COLO829 (cell line): ENCODE measurements at regions not wholly inside any gene's neighbourhood (a gene's known extent, or its start where the extent isn't known, plus 50 kb on each side); places are given as distances from the start of the nearest gene placed in this dataset.

Experiments used
- DNase-seq: peaks from one replicate; pipeline ENCODE4 v3.0.0; 2012; ENCODE audit warnings: low spot score

DNA sequence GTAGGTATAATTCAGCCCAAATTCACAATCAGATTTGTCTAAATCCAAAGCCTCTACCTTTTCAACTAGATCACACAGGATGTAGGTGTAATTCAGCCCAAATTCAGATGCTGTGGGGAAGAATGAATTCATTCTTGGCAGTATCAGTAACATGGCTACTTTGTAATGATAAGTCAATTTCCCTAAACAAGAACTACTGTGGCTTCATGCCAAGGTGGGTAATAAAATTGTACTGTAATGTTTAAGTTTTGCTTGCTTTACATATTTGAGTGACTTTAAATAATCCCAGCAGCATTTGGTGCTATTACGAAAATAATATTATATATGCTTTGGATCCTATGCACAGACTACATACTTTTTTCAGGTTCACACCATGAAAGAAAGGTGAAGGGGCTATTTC, 239.1 kb downstream of the HDGFL1 start:
- no peak for DNase-seq

DNA sequence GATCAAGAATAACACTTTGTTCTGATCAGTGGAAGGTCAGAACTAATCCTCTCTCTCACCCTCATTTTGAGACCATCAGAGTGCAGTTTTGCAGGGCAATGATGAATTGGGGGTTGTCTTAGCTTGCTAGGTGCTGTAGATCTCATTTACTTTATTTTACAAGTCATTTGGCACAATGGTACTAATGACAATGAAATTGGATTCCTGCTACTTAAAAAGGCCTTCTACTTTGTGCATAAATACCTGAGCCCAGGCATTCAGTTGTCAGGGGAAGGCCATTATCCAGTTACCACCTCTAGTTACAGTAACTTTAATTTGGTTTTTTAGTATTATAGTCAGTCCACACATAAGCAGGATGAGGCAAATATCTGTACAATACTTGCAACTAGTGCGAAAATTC, 240.0 kb downstream of the HDGFL1 start:
- DNase-seq: no peak

DNA sequence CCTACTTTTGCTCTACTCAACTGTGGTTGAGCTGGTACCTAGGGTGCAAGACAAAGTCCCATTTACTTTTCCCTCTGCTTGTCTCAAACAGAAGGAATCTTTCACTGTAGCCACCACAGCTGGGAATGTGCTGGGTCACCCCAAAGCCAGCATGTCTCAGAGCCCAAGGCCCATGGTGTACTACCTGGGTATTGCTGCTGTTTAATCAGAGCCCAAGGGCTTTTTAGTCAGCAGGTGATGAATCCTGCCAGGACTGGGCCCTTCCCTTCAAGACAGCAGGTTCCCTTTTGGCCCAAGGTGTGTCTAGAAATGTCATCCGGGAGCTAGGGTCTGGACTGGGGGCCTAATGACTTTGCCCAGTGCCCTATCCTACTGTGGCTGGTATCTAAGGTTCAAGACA, 249.8 kb downstream of the HDGFL1 start:
- no peak for DNase-seq

DNA sequence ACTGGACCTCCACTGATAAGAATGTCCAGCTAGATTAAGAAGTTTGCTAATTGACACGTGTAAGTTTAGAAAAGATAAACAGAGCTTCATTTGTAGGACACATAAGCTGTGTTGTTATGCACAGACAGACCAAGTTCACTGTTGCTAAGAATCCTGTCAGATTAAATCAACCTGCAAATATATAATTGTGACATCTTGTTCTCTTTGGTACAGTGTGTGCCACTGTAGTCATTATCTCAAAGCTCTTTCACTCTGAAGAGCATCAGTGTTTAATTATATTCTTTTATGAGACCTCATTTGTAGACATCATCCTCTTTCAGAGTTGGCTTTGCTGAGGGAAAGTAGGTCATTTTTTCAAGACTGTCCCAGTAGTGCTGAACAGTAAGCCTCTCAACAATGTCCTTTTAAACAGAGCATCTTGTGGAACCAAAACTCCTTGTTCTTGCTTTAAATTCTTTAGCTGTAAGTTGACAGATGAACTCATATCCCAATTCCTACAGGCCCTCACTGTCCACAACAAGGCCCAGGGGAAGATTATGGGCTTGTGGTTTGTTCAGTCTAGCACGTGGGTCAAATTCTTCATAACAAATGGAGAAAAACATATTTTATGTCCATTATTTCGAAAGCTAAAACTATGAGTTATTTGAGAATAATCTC, 252.4 kb downstream of the HDGFL1 start:
- no peak for DNase-seq

DNA sequence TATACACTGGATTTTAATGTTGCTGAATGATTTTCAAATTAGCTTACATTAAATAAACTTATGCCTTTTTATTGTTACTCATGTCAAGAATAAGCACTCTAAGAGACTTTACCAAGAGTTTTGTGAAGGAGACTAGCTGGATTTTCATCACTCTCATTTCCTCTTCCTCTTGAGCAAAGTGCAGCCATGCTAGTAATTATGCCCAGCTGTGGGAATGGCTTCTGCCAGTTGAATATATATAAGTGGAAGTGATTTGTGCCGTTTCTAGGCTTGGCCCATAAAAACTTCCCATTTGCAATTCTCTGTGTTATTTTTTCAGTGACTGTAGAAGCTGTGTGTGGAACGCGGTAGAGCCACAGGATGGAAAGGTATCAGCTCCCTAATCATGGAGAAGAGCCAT, 255.8 kb downstream of the HDGFL1 start:
- no peak for DNase-seq

DNA sequence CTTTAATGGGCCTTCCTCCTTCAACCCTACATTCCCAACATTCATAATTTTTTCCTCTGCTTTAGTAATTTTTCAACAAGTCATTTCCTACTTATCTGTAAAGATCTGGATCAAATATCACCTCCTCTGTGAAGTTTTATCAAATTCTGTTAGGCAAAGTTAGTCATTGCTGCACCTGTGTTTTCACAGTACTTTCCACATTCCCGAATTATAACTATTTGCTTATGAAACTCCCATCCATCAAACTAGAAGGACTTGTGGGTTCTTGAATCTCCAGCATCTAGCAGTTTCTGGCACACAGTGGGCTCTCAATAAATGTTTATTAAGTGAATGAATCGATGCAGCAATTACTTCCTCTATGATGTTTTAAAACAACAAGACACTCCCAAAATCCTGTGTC, 257.6 kb downstream of the HDGFL1 start:
- DNase-seq: no peak

DNA sequence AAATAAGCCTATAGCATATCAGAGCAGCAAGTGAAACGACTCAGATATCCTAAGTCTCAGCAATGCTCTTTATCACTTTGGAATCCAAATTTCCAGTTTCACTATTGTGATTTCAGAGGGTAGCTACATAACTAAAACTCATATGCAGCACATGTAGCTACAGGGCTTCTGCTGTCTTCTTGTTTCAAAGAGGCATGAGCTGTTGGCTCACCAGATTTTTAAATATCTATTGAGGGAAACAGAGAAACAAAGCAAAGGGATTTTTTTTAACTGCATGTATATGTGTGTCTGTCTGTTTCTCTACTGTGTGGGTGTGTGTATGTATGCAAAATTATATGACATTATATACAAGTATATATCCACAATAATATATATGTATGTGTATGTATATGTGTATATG, 258.4 kb downstream of the HDGFL1 start:
- DNase-seq: no peak

DNA sequence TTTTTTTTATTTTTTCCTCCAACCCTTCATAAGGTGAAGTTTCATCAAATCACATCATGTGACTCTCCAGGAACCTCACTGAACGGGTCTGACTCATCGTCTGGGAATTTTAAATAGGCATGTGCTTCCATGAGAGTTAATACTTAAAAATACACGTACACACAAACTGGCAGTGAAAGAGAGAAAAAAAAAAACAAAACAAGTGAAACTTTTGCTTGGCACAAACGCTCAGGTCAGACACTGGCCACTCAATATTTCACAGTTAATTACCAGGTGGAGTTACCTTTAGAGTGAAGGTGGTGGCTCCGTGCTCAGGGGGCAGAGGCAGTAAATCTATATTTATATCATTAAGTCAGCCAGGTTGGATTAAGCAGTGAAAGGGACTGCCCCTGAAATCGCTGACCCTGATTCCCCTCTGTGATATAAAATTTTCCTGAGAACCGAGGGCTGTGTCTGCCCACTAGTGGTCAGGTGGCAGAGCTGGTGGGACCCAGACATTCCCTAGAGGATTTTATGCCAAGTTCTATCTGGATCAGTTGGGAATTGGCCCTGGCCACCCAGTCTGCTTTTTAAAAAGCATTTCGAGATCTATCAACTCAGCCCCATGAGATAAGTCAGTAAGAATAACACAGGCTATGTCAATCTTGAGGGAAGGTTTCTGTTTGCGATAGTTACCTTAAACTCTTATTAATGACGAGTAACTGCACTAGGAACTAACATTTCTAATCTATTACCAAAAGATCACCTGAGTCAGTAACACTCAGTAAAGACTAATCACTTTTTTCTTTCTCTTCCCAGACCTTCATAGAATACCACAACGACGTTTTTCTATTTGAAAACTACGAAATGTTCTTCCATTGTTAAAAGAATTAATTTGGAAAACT, 259.1 kb downstream of the HDGFL1 start:
- peak; percentile 94 for DNase-seq

DNA sequence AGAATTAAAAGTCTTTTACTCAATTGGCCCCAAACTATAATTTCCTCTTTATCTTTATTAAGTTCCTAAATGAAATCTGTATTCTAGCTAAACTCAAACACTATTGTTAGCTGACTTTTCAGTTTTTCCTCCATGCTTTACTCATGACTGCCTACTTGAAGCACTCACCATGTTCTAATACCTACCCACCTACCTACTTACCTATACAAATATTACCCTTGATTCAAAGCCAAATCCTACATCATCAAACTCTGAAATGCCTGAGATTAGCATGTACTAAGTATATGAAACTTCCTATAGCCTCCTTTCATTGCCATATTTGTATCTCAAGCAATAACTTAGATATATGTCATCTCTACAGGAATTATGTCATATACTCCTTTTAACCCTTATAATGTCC, 259.7 kb downstream of the HDGFL1 start:
- no peak for DNase-seq

DNA sequence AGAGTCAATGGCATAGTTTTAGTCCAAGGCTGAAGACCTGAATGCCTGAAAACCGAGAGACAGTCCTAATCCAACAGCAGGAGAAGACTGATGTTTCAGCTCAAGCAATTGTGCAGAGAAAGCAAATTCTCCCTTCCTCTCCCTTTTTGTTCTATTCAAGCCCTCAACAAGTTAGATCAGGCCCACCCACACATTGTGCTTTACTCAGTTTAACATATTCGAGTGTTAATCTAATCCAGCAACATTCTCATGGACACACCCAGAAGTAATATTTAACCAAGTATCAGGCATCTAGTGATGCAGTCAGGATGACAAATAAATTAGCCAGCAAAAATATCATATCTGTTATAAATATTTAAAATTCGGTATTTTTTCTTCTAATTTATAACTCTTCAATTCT, 261.1 kb downstream of the HDGFL1 start:
- DNase-seq: no peak

DNA sequence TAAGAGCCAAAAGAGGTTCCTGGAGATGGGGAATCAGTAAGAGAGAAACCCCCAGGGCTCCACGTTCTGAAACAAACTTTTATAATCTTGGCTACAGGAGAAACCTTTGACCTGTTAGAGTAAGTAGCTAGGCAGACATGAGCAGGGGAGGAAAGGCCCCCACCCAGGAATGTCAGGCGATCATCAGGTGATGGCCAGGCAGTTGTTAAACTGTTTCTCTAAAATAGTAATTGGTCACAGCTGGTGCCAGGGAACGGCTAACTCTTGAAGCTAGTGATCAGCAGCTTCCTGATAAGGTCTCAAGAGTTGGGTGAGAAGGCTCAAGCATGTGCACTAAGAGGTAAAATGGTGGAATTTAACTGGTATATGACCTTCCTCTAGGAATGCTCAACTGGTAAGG, 263.8 kb downstream of the HDGFL1 start:
- DNase-seq: no peak

DNA sequence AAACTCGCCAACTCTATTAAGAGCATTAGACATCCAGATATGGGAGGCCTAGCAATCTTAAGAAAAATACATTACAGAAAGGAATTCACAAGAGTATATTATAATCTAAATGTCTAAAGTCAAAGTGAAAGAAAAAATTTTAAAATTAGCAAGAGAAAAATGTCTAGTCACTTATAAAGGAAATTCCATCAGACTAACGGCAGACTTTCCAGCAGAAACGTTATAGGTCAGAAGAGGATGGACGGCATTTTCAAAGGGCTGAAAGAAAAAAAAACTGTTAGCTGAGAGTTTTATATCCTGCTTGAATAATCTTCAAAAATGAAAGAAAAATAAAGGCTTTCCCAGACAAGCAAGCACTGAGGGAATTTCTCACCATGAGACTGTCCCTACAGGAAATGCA, 269.0 kb downstream of the HDGFL1 start:
- no peak for DNase-seq

DNA sequence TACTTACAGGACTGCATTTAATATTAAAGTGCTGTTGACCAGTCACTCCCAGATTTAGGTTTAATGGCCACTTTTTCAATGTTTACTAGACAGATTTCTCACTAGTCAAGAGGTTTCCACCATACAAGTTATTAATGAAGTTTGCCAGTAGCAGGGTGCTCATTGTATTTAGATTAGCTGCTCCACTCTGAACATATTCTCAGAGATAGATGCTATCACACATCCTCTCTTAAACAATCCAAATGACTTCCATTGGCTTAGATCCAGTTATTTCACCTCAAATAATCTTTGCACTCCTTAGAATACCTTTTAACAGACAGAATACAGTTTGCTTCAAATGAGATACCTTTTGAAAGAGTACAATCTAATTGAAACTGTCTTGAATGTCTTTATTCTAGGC, 276.1 kb downstream of the HDGFL1 start:
- no peak for DNase-seq

DNA sequence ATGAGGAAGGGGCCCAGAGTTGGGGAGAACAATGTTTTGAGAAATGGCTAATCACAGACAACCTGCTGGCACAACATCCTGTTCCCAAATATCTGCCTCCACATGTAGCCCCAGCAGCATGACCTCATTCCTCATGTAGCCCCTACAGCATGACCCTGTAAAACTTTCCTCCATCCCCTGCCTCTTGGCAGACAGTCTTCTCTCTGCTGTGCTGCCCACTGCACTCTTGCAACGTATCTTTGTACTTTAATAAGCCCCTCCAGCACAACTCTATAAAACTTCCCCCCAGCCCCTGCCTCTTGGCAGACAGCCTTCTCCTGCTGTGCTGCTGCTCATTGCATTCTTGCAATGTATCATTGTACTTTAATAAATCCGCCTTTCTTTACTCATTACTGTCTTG, 278.8 kb downstream of the HDGFL1 start:
- DNase-seq: no peak

DNA sequence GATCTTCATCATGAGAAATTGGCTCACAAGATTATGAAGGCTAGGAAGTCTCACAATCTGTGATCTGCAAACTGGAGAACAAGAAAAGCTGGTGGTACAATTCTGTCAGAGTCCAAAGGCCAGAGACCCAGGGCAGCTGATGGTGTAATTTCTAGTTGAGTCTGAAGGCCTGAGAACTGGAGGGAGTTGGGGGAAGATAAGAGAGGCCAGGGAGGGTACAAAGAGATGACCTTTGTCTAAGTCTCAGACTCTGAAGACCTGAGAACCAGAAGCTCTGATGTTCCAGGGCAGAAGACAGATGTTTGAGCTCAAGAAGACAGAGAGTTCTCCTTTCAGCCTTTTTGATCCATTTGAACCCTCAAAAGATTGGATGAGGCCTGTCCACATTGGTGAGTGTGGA, 280.6 kb downstream of the HDGFL1 start:
- DNase-seq: no peak

DNA sequence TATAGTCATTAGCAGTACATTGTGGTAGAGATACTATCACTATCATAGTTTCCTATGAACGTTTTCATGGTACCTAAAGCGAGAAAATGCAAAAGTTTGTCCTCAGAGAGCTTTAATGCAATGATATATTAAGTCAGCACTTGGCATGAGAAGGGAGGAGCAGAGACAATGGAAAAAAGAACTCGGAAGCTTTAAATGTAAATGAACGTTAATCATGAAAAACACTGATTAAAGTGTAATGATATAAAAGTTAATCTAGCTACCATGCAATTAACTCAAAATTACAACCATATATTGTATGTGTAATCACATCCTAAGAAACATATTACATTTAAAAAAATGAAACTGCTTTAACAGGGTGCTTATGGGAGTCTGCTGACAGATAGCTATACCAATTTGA, 282.7 kb downstream of the HDGFL1 start:
- DNase-seq: no peak

DNA sequence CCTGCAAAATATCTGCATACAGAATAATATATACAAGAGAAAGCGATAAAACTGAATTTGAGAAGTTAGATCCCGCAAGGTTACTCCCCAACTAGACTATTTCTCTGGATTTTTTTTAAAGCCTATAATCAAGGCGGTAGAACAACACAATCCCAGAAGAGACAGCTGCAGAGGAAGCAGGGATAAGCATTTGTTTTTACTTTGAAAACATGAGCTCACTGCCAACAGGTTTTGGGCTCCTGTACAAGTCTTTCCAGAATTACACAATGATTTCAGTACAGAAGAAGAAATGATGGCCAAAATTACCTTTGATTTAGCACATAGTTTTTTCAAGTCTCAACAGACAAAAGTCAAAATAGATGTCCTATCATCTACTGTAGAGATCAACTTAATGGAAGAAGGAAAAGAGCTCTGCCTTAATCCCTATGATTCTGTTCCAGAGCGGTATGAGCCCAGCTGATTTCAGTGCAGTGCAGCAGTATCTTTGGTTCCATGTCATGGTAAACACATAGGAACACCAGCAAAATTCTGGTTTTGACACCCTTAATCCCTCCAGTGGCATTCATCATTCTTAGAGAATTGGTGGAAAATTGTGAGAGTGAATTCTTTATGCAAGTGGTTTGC, 304.3 kb downstream of the HDGFL1 start:
- DNase-seq: no peak

DNA sequence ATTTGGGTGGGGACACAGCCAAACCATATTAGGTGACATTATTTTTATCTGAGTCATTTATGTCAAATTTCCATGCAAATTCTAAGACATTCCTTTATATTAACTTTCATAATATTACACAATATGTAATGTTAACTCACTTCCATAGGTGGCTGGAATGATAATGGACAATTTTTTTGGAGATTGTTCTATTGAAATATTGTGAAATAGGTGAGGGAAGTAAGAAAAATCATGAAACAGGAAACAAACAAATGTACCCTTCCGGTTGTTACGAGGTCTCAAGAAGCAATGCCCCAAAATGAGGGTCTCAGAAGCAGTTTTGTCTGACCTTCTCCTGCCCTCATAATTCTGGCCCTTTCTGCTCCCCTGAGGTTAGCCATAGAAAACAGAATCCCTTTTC, 306.5 kb downstream of the HDGFL1 start:
- no peak for DNase-seq

DNA sequence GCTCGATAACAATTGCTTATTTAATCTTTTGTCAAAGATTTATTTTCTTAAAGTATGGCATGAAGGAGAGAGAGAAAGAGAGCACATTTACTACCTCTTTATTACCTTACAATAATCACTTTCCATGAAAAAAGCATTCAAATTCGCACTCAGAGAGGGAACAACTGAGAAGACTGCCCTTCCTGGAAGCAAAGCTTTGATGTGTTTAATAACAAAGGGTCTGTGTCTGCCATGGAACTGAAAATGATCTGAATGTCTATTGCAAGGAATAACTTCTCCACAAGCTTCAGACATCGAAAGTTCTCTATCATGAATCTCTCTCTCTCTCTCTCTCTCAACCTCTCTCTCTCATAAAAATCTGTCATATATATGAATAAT, 308.9 kb downstream of the HDGFL1 start:
- peak; percentile 38 for DNase-seq

DNA sequence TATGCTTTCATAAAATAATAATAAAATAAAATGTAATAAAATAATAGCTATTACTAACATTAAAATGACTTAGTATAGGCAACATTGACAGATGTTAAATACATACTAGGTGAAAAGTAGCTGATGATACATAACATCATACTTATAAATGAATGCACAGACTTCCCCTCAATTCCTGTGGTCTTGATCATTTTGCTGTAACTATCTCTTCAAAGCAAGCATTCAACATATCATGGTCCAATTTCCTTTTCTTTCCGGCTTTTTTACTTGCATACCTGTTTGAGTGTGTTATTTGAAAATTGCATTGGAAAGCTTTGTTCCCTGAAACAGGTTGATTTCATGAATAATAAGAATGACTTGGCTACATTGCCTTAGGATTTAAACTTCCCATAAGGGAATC, 309.3 kb downstream of the HDGFL1 start:
- DNase-seq: no peak

DNA sequence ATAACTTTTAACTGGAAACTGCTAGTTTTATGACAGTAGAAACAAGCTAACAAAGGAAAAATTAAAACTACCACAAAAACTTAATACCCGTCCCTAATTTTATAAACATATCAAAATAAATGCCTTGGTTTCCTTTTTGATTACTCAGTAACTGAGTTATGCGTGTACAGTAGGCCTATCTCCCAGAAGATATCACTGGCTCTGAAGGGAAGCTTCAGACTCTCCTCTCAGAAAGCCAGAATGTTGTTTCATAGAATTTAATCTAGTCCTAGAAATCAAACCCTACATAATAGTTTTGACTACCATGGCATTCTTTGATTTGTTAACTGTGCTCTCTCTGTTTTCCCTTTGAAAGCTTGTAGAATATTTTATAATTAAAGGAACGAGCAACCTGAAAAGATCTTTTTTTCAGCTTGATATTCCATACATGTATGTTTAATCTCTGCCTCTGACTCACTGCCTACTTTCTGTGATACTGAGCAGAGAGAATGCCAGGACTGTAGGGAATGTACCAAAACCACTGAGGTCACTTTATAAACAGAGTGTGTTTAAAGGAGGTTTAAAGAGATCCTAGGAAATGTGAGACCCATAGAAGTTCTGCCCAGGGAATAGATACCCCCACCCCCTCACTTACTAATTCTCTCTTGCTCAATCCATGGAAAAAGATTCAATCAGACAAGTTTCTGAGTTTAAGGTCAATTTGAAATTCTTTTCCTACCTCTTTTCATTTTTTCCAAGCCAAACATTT, 311.5 kb downstream of the HDGFL1 start:
- peak; percentile 76 for DNase-seq

DNA sequence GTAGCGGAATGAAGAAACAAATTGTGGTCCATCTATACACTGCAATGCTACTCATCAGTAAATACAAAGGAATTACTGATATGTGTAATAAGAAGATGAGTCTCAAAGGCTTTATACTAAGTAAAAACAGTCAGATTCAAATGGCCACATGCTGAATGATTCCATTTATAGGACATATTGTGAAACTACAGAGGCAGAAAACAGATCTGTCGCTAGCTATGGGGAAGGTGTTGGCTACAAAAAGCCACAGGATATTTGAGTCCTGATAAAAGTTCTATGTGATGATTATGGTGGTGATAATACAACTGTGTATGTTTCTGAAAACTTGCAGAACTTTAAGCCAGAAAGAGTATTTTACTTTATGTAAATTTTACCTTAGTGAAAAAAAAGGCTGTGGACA, 313.2 kb downstream of the HDGFL1 start:
- DNase-seq: no peak
